HepG2 (cell line): ENCODE measurements at regions not wholly inside any gene's neighbourhood (a gene's known extent, or its start where the extent isn't known, plus 50 kb on each side); places are given as distances from the start of the nearest gene placed in this dataset.

Experiments
- ADNP ChIP-seq: sonication (generic); formaldehyde crosslinking; IDR thresholded peaks from 2 replicates; pipeline ENCODE4 v1.4.0; 2020; ENCODE audit warnings: missing genetic modification reagents
- ATF4 ChIP-seq, 2 experiments: fragments of 450-650 bp in 1 of 2; sonication (generic) in 1 of 2; formaldehyde crosslinking; IDR thresholded peaks; 2 replicates each; pipeline versions ENCODE4 v1.5.0 to v1.8.0; 2020 to 2022; ENCODE audit warnings: mild to moderate bottlenecking in 1 of 2, missing genetic modification reagents in 1 of 2
- BRCA1 ChIP-seq: sonication (generic); formaldehyde crosslinking; IDR thresholded peaks from 2 replicates; pipeline ENCODE4 v1.4.0; 2020; ENCODE audit warnings: missing genetic modification reagents
- FOXA1 ChIP-seq, 2 experiments: fragments of 450-650 bp in 1 of 2; sonication (generic) in 1 of 2; formaldehyde crosslinking in 1 of 2; IDR thresholded peaks; 2 replicates each; pipeline versions ENCODE4 v1.4.0 to v1.6.1; 2016 to 2020; ENCODE audit warnings: missing genetic modification reagents in 1 of 2
- GABPB1 ChIP-seq: IDR thresholded peaks from 2 replicates; pipeline ENCODE4 v1.6.1; 2016; ENCODE audit warnings: mild to moderate bottlenecking, missing genetic modification reagents, moderate library complexity, missing compliant biosample characterization
- GTF3A ChIP-seq: sonication (generic); formaldehyde crosslinking; conservative IDR thresholded peaks from 2 replicates; pipeline ENCODE4 v1.4.0; 2020; ENCODE audit warnings: mild to moderate bottlenecking, missing genetic modification reagents
- MAFF ChIP-seq: IDR thresholded peaks from 2 replicates; pipeline ENCODE4 v1.6.1; 2011; ENCODE audit warnings: low read depth, low read length, improper control_type of control experiment
- MAFK ChIP-seq, 2 experiments: IDR thresholded peaks in 1 of 2; conservative IDR thresholded peaks in 1 of 2; 2 replicates each; pipeline ENCODE4 v1.6.1; 2011; ENCODE audit warnings: improper control_type of control experiment in 2 of 2, low read length in 2 of 2
- MXD4 ChIP-seq: IDR thresholded peaks from 2 replicates; pipeline ENCODE4 v1.6.1; 2016; ENCODE audit warnings: mild to moderate bottlenecking, missing biosample characterization, missing genetic modification reagents
- MYC ChIP-seq: sonication (generic); formaldehyde crosslinking; IDR thresholded peaks from 2 replicates; pipeline ENCODE4 v1.9.0; 2021; ENCODE audit warnings: missing genetic modification reagents, borderline replicate concordance
- NFE2L1 ChIP-seq: sonication (generic); formaldehyde crosslinking; IDR thresholded peaks from 2 replicates; pipeline ENCODE4 v1.4.0; 2020; ENCODE audit warnings: missing genetic modification reagents, mild to moderate bottlenecking, borderline replicate concordance
- SATB2 ChIP-seq: sonication (generic); formaldehyde crosslinking; IDR thresholded peaks from 2 replicates; pipeline ENCODE4 v1.5.0; 2020; ENCODE audit warnings: missing genetic modification reagents
- SRSF4 ChIP-seq: fragments of 200-400 bp; formaldehyde crosslinking; IDR thresholded peaks from one replicate; pipeline ENCODE4 v1.6.1; 2018; ENCODE audit warnings: mild to moderate bottlenecking, low read depth, low read length, moderate library complexity; ENCODE audit not compliant: poor library complexity, severe bottlenecking
- SUZ12 ChIP-seq: fragments of 150-350 bp; IDR thresholded peaks from 2 replicates; pipeline ENCODE4 v1.6.1; 2014; ENCODE audit warnings: low read depth, low read length
- ZBTB26 ChIP-seq: IDR thresholded peaks from 2 replicates; pipeline ENCODE4 v1.6.1; 2016; ENCODE audit warnings: missing compliant biosample characterization, missing genetic modification reagents, borderline replicate concordance
- ZBTB3 ChIP-seq: sonication (generic); formaldehyde crosslinking; IDR thresholded peaks from 2 replicates; pipeline ENCODE4 v1.4.0; 2020; ENCODE audit warnings: low read depth, mild to moderate bottlenecking, moderate library complexity, missing genetic modification reagents, borderline replicate concordance
- ZBTB8A ChIP-seq: sonication (generic); formaldehyde crosslinking; IDR thresholded peaks from 2 replicates; pipeline ENCODE4 v1.4.0; 2020; ENCODE audit warnings: mild to moderate bottlenecking, low read depth, missing genetic modification reagents, borderline replicate concordance
- ZKSCAN8 ChIP-seq: IDR thresholded peaks from 2 replicates; pipeline ENCODE4 v1.6.1; 2016; ENCODE audit warnings: borderline replicate concordance, missing genetic modification reagents, missing compliant biosample characterization
- ZNF335 ChIP-seq: sonication (generic); formaldehyde crosslinking; IDR thresholded peaks from 2 replicates; pipeline ENCODE4 v1.4.0; 2020; ENCODE audit warnings: missing genetic modification reagents
- ZNF432 ChIP-seq: sonication (generic); formaldehyde crosslinking; IDR thresholded peaks from 2 replicates; pipeline ENCODE4 v1.5.0; 2020; ENCODE audit warnings: missing genetic modification reagents, mild to moderate bottlenecking, borderline replicate concordance
- ZNF644 ChIP-seq: IDR thresholded peaks from 2 replicates; pipeline ENCODE4 v1.6.1; 2016; ENCODE audit warnings: low read depth
- ZSCAN31 ChIP-seq: sonication (generic); formaldehyde crosslinking; IDR thresholded peaks from 2 replicates; pipeline ENCODE4 v1.5.0; 2020; ENCODE audit warnings: low read depth, mild to moderate bottlenecking, missing genetic modification reagents
- TF ChIP-seq, protein P1 (sequence below): IDR thresholded peaks from 2 replicates; pipeline ENCODE4 v1.6.1; 2016; ENCODE audit warnings: low read depth, missing genetic modification reagents, missing compliant biosample characterization

DNA sequence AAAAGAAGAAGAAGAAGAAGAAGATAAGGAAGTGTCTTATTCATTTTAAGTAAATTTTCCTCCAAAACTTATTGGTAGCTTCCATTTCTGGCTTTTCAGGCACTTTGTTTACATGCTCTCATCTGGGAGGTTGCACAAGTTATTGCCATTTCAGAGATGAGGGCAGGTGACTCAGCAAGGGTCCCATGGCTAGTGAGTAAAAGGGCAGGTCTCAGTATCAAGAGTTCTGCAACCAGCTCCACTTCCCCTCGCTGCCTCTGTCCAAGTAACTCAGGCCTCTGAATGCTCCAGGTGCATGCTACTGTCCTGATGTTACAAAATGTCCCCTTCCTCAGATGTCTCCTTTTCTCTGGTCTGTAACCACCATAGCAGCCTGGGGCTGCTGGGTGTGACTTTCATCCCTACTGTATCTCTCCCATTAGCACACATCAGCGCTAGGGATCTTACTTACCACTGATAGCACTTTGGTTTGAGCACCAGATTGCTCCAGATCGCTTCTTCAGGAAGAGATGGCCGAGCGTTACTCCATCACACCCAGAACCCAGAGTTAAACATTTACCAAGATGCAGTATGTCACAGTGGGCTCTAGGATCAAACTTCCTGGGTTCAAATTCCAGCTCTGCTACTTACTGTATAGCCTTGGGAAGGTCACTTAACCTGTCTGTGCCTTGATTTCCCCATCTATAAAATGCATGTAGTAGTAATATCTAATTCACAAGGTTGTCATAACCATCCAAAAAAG is 57.4 kb upstream of the LAPTM4A start (continued):
- TF ChIP-seq MAFF (peak; percentile 30; the same call in 1 of the 2 replicates), FOXA1 (IDR thresholded peaks at IDR 0.05) (no peak), FOXA1 (CRISPR knock-in tag; IDR thresholded peaks at IDR 0.05) (peak; percentile 83), ZBTB8A (no peak), ADNP (CRISPR knock-in tag) (peak; percentile 61; the same call in 1 of the 2 replicates), MXD4 (CRISPR knock-in tag) (peak; percentile 39; the same call in 1 of the 2 replicates), SUZ12 (no peak), SATB2 (CRISPR knock-in tag) (no peak), MYC (no peak), ZBTB26 (peak; percentile 80; the same call in 1 of the 2 replicates), ZNF644 (0 out of 2 replicates have a peak, but pooled peaks have one; percentile 27), NFE2L1 (CRISPR knock-in tag) (no peak), GTF3A (CRISPR knock-in tag) (0 out of 2 replicates have a peak, but pooled peaks have one; percentile 62), ZKSCAN8 (CRISPR knock-in tag) (no peak), BRCA1 (no peak), ATF4 (CRISPR knock-in tag; IDR thresholded peaks at IDR 0.05) (peak in 1 of 2 experiments; percentile 56; a peak in 1 of 4 replicates), ZBTB3 (CRISPR knock-in tag) (no peak), ZNF335 (no peak), GABPB1 (peak; percentile 13; the same call in 1 of the 2 replicates), SRSF4 (no peak), MAFK (conservative IDR thresholded peaks at IDR 0.05 in 1 of 2, IDR thresholded peaks at IDR 0.05 in 1 of 2; ENCODE audit: low read length in 2 of 2) (peak; percentile 33 to 43; a peak in 2 of 4 replicates), ZNF432 (CRISPR knock-in tag) (no peak), ZSCAN31 (0 out of 2 replicates have a peak, but pooled peaks have one; percentile 36)
- TF ChIP-seq, protein P1, sequence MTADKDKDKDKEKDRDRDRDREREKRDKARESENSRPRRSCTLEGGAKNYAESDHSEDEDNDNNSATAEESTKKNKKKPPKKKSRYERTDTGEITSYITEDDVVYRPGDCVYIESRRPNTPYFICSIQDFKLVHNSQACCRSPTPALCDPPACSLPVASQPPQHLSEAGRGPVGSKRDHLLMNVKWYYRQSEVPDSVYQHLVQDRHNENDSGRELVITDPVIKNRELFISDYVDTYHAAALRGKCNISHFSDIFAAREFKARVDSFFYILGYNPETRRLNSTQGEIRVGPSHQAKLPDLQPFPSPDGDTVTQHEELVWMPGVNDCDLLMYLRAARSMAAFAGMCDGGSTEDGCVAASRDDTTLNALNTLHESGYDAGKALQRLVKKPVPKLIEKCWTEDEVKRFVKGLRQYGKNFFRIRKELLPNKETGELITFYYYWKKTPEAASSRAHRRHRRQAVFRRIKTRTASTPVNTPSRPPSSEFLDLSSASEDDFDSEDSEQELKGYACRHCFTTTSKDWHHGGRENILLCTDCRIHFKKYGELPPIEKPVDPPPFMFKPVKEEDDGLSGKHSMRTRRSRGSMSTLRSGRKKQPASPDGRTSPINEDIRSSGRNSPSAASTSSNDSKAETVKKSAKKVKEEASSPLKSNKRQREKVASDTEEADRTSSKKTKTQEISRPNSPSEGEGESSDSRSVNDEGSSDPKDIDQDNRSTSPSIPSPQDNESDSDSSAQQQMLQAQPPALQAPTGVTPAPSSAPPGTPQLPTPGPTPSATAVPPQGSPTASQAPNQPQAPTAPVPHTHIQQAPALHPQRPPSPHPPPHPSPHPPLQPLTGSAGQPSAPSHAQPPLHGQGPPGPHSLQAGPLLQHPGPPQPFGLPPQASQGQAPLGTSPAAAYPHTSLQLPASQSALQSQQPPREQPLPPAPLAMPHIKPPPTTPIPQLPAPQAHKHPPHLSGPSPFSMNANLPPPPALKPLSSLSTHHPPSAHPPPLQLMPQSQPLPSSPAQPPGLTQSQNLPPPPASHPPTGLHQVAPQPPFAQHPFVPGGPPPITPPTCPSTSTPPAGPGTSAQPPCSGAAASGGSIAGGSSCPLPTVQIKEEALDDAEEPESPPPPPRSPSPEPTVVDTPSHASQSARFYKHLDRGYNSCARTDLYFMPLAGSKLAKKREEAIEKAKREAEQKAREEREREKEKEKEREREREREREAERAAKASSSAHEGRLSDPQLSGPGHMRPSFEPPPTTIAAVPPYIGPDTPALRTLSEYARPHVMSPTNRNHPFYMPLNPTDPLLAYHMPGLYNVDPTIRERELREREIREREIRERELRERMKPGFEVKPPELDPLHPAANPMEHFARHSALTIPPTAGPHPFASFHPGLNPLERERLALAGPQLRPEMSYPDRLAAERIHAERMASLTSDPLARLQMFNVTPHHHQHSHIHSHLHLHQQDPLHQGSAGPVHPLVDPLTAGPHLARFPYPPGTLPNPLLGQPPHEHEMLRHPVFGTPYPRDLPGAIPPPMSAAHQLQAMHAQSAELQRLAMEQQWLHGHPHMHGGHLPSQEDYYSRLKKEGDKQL (CRISPR knock-in tag) = no peak
